Stimulated activated CD8-positive, alpha-beta memory T cell treated with anti-CD3 and anti-CD28 coated beads, Interleukin-4, amount 100 ng/mL, for 48 hours (primary cell): ENCODE measurements at regions not wholly inside any gene's neighbourhood (a gene's known extent, or its start where the extent isn't known, plus 50 kb on each side); places are given as distances from the start of the nearest gene placed in this dataset.

Experiments
- DNase-seq: peaks from one replicate; pipeline ENCODE4 v3.0.0-alpha.2; 2020

DNA sequence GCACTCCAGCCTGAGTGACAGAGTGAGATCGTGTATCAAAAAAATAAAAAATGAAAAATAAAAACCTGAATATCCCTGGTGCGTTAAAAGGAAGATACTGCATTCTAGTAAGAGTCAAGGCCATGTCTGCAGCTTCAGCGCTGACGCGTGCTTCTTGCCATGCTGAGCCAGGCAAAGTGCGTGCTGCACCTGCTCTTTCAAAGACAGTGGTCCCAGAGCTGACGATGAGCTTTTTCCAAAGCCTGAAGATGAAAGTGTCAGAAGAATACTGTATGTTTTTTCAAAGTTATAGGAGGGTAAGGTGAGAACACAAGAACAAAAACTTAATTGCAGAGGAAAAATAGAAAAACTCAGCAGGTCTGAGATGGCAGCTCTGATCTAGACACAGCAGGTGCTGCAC, 115.1 kb downstream of the RNASET2 start:
- no peak for DNase-seq

GRCh38 chr6:166839569-166839968, 116.8 kb downstream of the RNASET2 start:
- DNase-seq, result no peak

- DNase-seq, result no peak
These were observed 117.4 kb downstream of the RNASET2 start for GRCh38 chr6:166838987-166839386.

GRCh38 chr6:166836785-166837718, 119.3 kb downstream of the RNASET2 start:
- DNase-seq, result no peak

DNA sequence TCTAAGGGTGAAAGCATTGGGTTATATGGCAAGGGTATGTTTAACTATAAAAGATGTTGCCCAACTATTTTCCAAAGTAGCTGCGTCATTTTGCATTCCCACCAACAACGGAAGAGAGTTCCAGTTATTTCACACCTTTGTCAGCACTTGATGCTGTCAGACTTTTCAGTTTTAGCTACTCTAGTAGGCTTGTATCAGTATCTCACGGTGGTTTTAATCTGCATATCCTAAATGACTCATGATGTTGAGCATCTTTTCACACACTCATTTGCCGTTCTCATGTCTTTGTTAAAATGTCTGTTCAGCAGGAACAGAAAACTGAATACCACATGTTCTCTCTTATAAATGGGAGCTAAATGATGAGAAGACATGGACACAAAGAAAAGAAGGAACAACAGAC, 122.3 kb downstream of the RNASET2 start:
- DNase-seq, result no peak

- no peak for DNase-seq
These were observed 125.4 kb downstream of the RNASET2 start for GRCh38 chr6:166830891-166831363.

- DNase-seq, result peak; percentile 39
These were observed 126.0 kb downstream of the RNASET2 start for GRCh38 chr6:166830185-166830890.

GRCh38 chr6:166826264-166826663, 130.1 kb downstream of the RNASET2 start:
- no peak for DNase-seq

DNA sequence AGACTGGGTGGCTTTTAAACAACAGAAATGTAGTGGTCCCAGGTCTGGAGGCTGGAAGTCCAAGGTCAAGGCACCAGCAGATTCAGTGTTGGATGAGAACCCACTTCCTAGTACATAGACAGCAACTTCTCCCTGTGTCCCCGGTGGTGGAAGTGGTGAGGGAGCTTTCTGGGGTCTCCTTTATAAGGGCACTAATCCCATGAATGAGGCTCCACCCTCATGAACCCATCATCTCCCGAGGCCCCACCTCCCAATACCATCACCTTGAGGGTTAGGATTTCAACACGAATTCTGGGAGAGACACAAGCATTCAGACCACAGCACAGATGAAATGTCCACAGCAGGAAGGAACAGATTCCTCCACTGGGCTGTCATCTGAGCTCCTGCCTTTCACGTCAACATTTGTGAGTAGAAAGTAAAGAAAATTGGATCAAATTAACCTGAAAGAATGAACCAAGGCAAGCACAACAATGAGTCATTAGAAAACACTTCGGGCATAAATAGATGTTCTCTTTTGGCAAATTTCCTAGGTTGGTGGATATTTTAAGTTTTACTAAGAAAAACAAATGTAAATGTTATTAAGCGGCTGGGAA, 130.7 kb downstream of the RNASET2 start:
- no peak for DNase-seq

DNA sequence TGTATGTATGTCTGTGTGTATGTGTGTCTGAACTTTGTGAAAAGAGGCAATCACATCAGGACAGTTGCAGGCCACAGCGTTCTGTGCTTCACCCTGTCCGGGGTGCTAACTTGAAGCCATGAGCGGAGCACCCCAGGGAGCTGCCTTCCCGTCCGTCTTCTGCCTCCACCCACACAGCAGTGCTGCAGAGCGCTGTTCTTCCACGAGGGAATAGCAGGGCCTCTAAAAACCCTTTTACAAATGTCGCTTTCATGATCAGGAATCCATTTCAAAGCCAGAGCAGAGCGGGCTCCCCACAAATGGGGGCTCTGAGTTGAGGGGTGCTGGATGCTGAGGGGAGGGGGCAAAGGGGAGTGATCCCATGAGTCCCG, 131.5 kb downstream of the RNASET2 start:
- no peak for DNase-seq

GRCh38 chr6:166824146-166824879, 132.0 kb downstream of the RNASET2 start:
- DNase-seq, result no peak

DNA sequence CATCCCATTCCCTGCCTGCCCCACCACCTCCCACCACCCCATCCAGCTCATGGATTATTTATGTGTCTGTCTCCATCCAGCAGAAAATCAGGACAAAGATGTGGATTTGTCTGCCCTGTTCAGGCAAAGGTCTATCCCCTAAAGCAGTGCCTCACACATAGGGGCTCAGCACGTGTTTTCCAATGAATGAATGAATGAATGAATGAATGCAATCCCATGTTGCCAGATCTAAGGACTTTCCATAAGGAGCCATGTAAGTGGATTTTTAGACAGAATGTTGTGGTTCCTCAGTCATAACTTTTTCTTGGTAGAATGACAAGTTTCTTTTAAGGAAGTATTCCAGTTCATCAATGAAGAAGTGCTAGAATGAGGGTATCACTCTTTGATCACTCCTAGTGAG, 133.7 kb downstream of the RNASET2 start:
- no peak for DNase-seq

- no peak for DNase-seq
These were observed 135.9 kb downstream of the RNASET2 start for GRCh38 chr6:166820483-166820882.

- DNase-seq, result no peak
These were observed 136.3 kb downstream of the RNASET2 start for GRCh38 chr6:166820070-166820469.

DNA sequence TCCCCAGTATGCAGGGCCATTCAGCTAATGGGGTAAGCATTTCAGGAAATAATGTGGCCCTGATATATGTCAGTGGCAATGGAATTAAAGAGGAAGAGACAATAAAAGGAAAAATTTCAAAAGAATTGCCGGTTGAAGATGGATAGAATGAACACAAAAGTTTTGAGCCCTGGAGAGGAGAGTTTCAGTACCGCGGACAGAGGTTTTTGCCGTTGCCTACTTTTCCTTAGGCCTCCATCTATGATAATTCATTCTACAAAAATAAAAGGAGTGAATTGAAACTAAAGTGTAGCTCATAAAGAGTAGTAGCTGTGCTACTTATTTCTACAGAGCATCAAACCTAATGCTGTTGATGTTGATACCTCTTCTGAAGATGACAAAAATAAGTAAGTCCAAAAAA, 140.7 kb downstream of the RNASET2 start:
- DNase-seq, result no peak

- no peak for DNase-seq
These were observed 142.0 kb downstream of the RNASET2 start for GRCh38 chr6:166814390-166814789.

- DNase-seq, result no peak
These were observed 142.9 kb downstream of the RNASET2 start for GRCh38 chr6:166813461-166813860.

DNA sequence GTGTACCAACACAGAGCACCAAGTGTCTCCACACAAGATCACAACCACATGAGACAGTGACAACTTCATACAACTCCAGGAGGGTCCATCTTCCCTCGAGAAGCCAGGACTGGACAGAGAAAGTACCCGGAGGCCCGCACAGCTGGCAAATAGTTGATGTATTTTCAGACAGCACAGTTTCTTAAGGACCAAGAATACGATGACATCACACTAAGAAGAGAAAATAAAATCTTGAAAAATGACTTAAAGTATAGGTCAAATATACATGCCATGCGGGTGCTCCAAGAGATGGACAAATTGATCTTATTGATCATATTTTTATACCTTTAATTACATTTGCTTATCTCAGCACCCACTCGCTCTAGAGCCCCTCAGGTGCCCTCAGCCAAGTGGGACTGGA, 145.5 kb downstream of the RNASET2 start:
- DNase-seq, result no peak

DNA sequence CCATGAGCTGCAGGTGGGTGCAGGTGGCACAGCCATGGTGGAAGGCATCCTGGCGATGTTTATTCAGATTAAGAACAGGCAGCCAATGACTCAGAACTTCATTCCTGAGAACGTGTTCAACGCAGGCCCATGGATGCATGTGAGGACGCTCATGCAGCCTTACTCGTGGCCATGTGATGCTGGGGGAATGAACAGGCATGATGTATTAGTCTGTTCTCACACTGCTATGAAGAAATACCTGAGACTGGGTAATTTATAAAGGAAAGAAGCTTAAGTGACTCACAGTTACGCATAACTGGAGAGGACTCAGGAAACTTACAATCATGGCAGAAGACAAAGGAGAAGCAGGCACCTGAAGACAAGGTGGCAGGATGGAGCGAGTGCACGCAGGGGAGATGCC, 146.6 kb downstream of the RNASET2 start:
- DNase-seq, result no peak

DNA sequence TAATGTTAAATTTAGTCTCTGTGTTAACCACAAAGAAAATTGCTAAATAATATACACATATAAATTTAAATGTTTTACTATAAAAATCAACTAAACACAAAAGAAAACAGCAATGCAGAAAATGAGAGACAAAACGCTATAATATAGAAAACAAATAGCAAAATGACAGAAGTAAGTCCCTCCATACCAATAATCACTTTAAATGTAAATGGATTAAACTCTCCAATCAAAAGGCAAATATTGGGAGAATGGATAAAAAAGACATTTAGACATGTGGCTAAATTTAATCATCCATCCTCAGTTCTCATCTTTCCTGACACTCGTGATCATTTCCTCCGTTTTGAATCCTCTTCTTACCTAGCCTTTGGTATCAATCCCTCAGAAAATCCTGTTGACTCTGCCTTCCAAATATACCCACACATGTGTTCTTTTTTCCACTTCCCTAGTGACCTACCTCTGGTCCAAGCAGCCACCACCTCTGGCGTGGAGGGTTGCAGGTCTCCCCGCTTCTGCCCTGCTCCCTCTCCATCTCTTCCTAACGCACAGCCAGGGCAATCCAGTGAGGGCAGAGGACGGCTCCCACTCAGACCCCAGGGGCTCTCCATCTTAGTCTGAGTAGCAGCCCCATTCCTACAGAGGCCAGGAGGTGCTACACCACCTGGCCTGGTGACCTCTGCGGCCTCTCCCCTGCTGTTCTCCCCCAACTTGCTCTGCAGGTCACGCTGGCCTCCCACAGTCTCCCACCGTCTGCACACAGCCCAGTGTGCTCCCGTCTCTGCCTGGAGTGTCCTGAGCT, 149.2 kb downstream of the RNASET2 start:
- DNase-seq, result no peak

DNA sequence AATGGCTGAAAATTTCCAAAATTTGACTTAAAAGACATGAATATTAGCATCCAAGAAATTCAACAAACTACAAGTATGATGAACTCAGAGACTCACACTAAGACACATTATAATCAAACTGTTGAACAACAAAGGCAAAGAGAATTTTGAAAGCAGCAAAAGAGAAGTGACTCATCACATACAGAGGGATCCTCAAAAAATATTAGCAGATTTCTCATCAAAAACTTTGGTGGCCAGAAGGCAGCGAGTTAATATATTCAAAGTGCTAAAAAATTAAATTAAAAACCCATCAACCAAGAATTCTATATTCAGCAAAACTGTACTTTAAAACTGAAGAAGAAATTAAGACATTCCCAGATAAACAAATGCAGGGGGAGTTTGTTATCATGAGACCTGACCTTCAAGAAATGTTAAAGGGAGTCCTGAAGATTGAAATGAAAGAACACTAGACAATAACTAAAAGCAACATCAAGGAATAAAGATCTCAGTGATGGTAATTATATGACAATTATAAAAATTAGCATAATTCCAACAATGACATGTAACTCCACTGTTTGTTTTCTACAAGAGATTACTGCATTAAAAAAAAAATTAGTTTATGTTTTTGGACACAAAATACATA, 150.0 kb downstream of the RNASET2 start:
- no peak for DNase-seq

GRCh38 chr6:166803471-166803870, 152.9 kb downstream of the RNASET2 start:
- DNase-seq, result no peak
